ENCODE measurements at regions not wholly inside any gene's neighbourhood (a gene's known extent, or its start where the extent isn't known, plus 50 kb on each side); places are given as distances from the start of the nearest gene placed in this dataset.

DNA sequence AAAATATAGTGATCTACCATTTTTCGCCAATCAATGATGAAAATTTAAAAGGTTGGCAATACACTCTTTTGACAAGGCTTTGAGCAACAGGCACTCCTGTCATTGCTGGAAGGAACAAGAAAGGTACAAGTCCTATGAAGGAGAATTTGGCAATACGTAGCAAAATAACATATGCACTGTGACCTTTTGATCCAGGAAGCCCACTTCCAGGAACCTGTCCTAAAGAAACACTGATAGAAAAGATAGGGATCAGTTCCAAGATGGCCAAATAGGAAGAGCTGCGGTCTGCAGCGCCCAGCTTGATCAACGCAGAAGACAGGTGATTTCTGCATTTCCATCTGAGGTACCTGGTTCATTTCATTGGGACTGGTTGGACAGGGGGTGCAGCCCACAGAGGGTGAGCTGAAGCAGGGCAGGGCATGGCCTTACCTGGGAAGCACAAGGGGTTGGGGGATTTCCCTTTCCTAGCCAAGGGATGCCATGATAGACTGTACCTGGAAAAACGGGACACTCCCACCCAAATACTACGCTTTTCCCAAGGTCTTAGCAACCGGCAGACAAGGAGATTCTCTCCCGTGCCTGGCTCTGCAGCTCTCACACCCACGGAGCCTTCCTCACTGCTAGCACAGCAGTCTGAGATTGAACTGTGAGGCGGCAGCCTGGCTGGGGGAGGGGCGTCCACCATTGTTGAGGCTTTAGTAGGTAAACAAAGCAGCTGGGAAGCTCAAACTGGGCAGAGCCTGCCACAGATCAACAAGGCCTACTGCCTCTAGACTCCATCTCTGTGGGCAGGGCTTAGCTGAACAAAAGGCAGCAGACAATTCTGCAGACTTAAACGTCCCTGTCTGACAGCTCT lies 69.7 kb upstream of the GALNT18 start:
- TF ChIP-seq EZH2 (IDR thresholded peaks at IDR 0.05) (no peak), POLR2AphosphoS5 (IDR thresholded peaks at IDR 0.05; ENCODE audit: borderline replicate concordance, low read depth, low read length) (no peak), FOXP2 (optimal IDR thresholded peaks at IDR 0.05; ENCODE audit: control extremely low read depth, extremely low read length, insufficient read depth) (no peak)

Data from SK-N-MC (cell line).